Colonic mucosa (tissue), 4 donors: ENCODE measurements at regions not wholly inside any gene's neighbourhood (a gene's known extent, or its start where the extent isn't known, plus 50 kb on each side); places are given as distances from the start of the nearest gene placed in this dataset.

Experiments used
- DNase-seq: peaks from one replicate; pipeline ENCODE4 v3.0.0-alpha.2; 2020
- H3K27ac ChIP-seq: fragments of 200-600 bp; one replicate; pipeline ENCODE4 v1.8.0; 2021
- H3K27me3 ChIP-seq: fragments of 200-600 bp; one replicate; pipeline ENCODE4 v1.8.0; 2021
- H3K36me3 ChIP-seq: fragments of 200-600 bp; one replicate; pipeline ENCODE4 v1.8.0; 2021
- H3K4me1 ChIP-seq: fragments of 200-600 bp; one replicate; pipeline ENCODE4 v1.8.0; 2021; ENCODE audit warnings: mild to moderate bottlenecking
- H3K4me3 ChIP-seq: fragments of 200-600 bp; one replicate; pipeline ENCODE4 v1.8.0; 2021
- H3K9ac ChIP-seq, 2 donors: one replicate each; pipeline ENCODE4 v1.7.0; 2013; ENCODE audit warnings: control low read depth in 2 of 2, low read depth in 2 of 2, low read length in 2 of 2
- H3K9me3 ChIP-seq: fragments of 200-600 bp; one replicate; pipeline ENCODE4 v1.8.0; 2021
- CTCF ChIP-seq: fragments of 200-600 bp; IDR thresholded peaks from one replicate; pipeline ENCODE4 v1.8.0; 2022; ENCODE audit warnings: antibody characterized with exemption, mild to moderate bottlenecking
- intact Hi-C: fragments of 100-400 bp; cut with DNase I; formaldehyde crosslinking; loops from one replicate; pipeline ENCODE4 v1.14.1; 2022
- donor health status: healthy.
- donor health status: DM: no; HTN: no; CAD: no.
- donor health status: DM: no; HTN: no; CAD: no.

- intact Hi-C loops, result no loop called here
- H3K36me3 ChIP-seq, result no peaks in the 10 kb centered on the region
- no peak overlapping the region for H3K27ac ChIP-seq
- no peak for TF ChIP-seq CTCF
- no peak overlapping the region for H3K9ac ChIP-seq
- DNase-seq, result no peak
- H3K4me1 ChIP-seq, result peaks cover 2% of the 10 kb centered on the region
- H3K27me3 ChIP-seq, result no peaks in the 10 kb centered on the region
- H3K9me3 ChIP-seq, result no peaks in the 10 kb centered on the region
- H3K4me3 ChIP-seq, result no peak overlapping the region
Measured at GRCh38 chr2:47277987-47278386, 91.1 kb upstream of the EPCAM start.

- intact Hi-C loops, result no loop called here
- Histone ChIP-seq H3K9ac (no peak overlapping the region), H3K9me3 (no peaks in the 10 kb centered on the region), H3K27ac (no peak overlapping the region), H3K4me3 (no peak overlapping the region), H3K27me3 (no peaks in the 10 kb centered on the region), H3K4me1 (peaks cover 8% of the 10 kb centered on the region), H3K36me3 (no peaks in the 10 kb centered on the region)
- no peak for DNase-seq
- no peak for TF ChIP-seq CTCF
Measured at GRCh38 chr2:47277187-47277586, 91.9 kb upstream of the EPCAM start.

GRCh38 chr2:47276061-47276460 is 93.0 kb upstream of the EPCAM start:
- H3K4me3 ChIP-seq, result no peak overlapping the region
- no peaks in the 10 kb centered on the region for H3K9me3 ChIP-seq
- intact Hi-C loops, result no loop called here
- H3K27me3 ChIP-seq, result no peaks in the 10 kb centered on the region
- H3K9ac ChIP-seq, result no peak overlapping the region
- no peak for TF ChIP-seq CTCF
- no peaks in the 10 kb centered on the region for H3K36me3 ChIP-seq
- H3K4me1 ChIP-seq, result peaks cover 9% of the 10 kb centered on the region
- no peak overlapping the region for H3K27ac ChIP-seq
- no peak for DNase-seq

GRCh38 chr2:47274054-47274782 is 94.9 kb upstream of the EPCAM start:
- Histone ChIP-seq H3K9ac (no peak overlapping the region), H3K4me3 (no peak overlapping the region), H3K9me3 (no peaks in the 10 kb centered on the region), H3K4me1 (peaks cover 16% of the 10 kb centered on the region), H3K27me3 (no peaks in the 10 kb centered on the region), H3K27ac (peak overlapping the region; percentile 32), H3K36me3 (no peaks in the 10 kb centered on the region)
- no peak for TF ChIP-seq CTCF
- intact Hi-C loops, result no loop called here
- DNase-seq, result no peak

GRCh38 chr2:47272905-47273758 is 96.0 kb upstream of the EPCAM start:
- peaks cover 16% of the 10 kb centered on the region for H3K4me1 ChIP-seq
- no peak for TF ChIP-seq CTCF
- H3K36me3 ChIP-seq, result no peaks in the 10 kb centered on the region
- no peaks in the 10 kb centered on the region for H3K9me3 ChIP-seq
- H3K27ac ChIP-seq, result peak overlapping the region; percentile 80
- intact Hi-C loops, result no loop called here
- no peak for DNase-seq
- no peaks in the 10 kb centered on the region for H3K27me3 ChIP-seq
- H3K4me3 ChIP-seq, result peak overlapping the region; percentile 33
- H3K9ac ChIP-seq, result peak overlapping the region; percentile 59 to 78
